Activated naive CD8-positive, alpha-beta T cell treated with anti-CD3 and anti-CD28 coated beads for 36 hours (primary cell): ENCODE measurements at regions not wholly inside any gene's neighbourhood (a gene's known extent, or its start where the extent isn't known, plus 50 kb on each side); places are given as distances from the start of the nearest gene placed in this dataset.
"Not testable (repeated sequence)": the region's sequence is repeated elsewhere in the genome, so short reads cannot be mapped to it uniquely, and the experiment has no call there.

Experiments used
- DNase-seq: peaks from one replicate; pipeline ENCODE4 v3.0.0; 2021
- H3K27ac Mint-ChIP-seq: one replicate; pipeline ENCODE4 v1.8.0; 2022; ENCODE audit warnings: mild to moderate bottlenecking, moderate library complexity, mixed read lengths
- H3K27me3 Mint-ChIP-seq: one replicate; pipeline ENCODE4 v1.8.0; 2022; ENCODE audit warnings: mild to moderate bottlenecking, mixed read lengths
- H3K36me3 Mint-ChIP-seq: one replicate; pipeline ENCODE4 v1.8.0; 2021; ENCODE audit warnings: mild to moderate bottlenecking, mixed read lengths
- H3K4me1 Mint-ChIP-seq: one replicate; pipeline ENCODE4 v1.8.0; 2021; ENCODE audit warnings: mixed read lengths
- H3K4me3 Mint-ChIP-seq: one replicate; pipeline ENCODE4 v1.8.0; 2022; ENCODE audit warnings: mild to moderate bottlenecking, moderate library complexity, mixed read lengths
- H3K9me3 Mint-ChIP-seq: one replicate; pipeline ENCODE4 v1.8.0; 2022; ENCODE audit warnings: mixed read lengths

DNA sequence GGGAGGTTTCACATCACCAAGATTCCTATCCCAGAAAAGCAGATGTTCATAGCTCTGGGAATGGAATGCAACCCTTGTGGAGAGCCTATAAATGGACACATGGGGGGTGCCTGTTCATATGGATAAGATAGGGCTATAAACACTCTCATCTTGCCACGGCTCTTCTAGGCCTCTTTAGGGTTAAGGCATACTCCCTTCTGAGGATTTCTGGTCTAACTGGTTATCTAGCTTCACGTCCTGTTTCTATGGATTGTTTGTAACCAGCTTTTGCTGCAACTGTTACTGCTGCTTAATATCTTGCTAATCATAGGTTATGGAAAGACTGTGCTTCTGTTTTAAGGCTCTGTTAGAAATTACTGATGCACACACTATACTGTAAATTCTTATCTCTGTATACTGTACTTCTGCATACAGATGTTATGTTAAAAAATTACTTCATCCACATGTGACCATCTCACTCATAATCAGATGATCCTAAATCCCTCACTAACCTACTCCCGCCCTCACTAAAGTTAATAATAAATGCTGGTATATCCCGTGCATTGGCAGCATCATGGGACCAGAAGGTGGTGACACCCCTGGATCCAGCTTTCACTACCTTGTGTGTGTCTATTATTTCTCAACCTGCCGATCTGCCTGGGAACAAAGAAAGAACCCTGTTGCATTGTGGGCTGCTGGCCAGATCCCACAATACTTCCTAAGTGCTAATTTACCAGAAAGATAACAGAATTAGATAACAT lies 68.7 kb downstream of the PRKAB2 start:
- not testable (repeated sequence) for H3K36me3 Mint-ChIP-seq, H3K27ac Mint-ChIP-seq, H3K4me1 Mint-ChIP-seq, H3K9me3 Mint-ChIP-seq, H3K4me3 Mint-ChIP-seq, DNase-seq
- peaks cover 13% of the 10 kb centered on the region for H3K27me3 Mint-ChIP-seq

DNA sequence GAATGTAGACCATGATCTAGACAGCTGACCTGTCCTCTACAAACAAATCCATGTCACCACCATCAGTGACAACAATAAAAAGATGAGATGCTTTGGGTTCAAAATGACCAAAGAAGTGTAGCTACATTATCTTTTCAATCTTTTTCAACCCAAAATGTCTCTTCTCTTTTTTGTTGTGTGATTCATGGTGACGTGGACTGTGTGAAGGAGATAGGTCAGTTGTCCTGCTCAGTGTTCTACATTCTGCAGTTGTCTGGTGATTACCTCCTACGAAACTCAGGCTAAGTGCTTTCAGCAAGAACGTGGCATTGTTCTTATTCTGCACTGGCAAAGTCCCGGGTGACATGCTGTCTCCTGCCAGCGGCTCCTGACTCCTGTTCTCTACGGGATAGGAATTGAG lies 73.1 kb downstream of the PRKAB2 start:
- no peaks in the 10 kb centered on the region for H3K9me3 Mint-ChIP-seq

DNA sequence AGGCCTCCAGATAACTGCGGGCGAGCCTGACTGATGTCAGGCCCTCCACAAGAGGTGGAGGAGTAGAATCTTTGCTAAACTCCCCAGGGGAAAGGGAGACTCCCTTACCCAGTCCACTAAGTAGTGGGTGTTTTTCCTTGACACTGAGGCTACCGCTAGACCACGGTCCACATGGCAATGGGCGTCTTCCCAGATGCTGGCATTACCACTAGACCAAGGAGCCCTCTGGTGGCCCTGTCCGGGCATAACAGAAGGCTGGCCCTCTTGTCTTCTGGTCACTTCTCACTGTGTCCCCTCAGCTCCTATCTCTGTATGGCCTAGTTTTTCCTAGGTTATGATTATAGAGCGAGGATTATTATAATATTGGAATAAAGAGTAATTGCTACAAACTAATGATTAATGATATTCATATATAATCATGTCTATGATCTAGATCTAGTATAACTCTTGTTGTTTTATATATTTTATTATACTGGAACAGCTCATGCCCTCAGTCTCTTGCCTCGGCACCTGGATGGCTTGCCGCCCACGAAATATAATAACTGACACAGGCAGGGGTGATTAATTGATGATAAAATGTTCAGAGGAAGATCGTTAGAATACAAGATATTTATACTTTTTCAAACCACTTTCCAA lies 73.8 kb downstream of the PRKAB2 start:
- H3K27ac Mint-ChIP-seq, DNase-seq, H3K27me3 Mint-ChIP-seq, H3K9me3 Mint-ChIP-seq, H3K4me3 Mint-ChIP-seq, H3K4me1 Mint-ChIP-seq, H3K36me3 Mint-ChIP-seq: not testable (repeated sequence)

More for the DNA sequence above, 73.1 kb downstream of the PRKAB2 start:
- H3K36me3 Mint-ChIP-seq: no peaks in the 10 kb centered on the region
- no peak for DNase-seq
- H3K4me3 Mint-ChIP-seq: no peak overlapping the region
- H3K4me1 Mint-ChIP-seq: no peaks in the 10 kb centered on the region
- no peak overlapping the region for H3K27ac Mint-ChIP-seq
- peaks cover 9% of the 10 kb centered on the region for H3K27me3 Mint-ChIP-seq

GRCh38 chr1:147095691-147096090 lies 76.6 kb downstream of the PRKAB2 start:
- DNase-seq: no peak
- Mint-ChIP-seq H3K9me3 (no peaks in the 10 kb centered on the region), H3K4me1 (no peaks in the 10 kb centered on the region), H3K27me3 (peaks cover 18% of the 10 kb centered on the region), H3K4me3 (no peak overlapping the region), H3K36me3 (no peaks in the 10 kb centered on the region), H3K27ac (no peak overlapping the region)

DNA sequence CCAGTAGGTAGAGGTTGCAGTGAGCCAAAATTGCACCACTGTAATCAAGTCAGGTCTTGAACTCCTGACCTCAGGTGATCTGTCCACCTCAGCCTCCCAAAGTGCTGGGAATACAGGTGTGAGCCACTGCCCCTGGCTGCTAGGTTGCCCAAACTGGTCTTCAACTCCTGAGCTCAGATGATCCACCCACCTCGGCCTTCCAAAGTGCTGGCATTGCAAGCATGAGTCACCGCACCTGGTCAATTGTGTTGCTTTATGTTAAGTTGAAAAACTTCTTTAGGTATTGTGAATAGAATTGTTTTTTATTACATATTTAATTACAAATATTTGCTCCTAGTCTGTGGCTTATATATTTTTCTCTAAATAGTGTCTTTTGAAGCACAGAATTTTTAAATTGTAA lies 80.5 kb downstream of the PRKAB2 start:
- H3K4me1 Mint-ChIP-seq: peaks cover 3% of the 10 kb centered on the region
- no peaks in the 10 kb centered on the region for H3K36me3 Mint-ChIP-seq
- DNase-seq: no peak
- no peak overlapping the region for H3K4me3 Mint-ChIP-seq
- H3K27ac Mint-ChIP-seq: no peak overlapping the region
- H3K9me3 Mint-ChIP-seq: peaks cover 4% of the 10 kb centered on the region
- peaks cover 41% of the 10 kb centered on the region for H3K27me3 Mint-ChIP-seq

- no peak for DNase-seq
- Mint-ChIP-seq H3K27ac (no peak overlapping the region), H3K36me3 (no peaks in the 10 kb centered on the region), H3K4me3 (no peak overlapping the region), H3K4me1 (peaks cover 9% of the 10 kb centered on the region), H3K27me3 (peaks cover 53% of the 10 kb centered on the region), H3K9me3 (peaks cover 7% of the 10 kb centered on the region)
These were observed 82.8 kb downstream of the PRKAB2 start for GRCh38 chr1:147089457-147089856.

DNA sequence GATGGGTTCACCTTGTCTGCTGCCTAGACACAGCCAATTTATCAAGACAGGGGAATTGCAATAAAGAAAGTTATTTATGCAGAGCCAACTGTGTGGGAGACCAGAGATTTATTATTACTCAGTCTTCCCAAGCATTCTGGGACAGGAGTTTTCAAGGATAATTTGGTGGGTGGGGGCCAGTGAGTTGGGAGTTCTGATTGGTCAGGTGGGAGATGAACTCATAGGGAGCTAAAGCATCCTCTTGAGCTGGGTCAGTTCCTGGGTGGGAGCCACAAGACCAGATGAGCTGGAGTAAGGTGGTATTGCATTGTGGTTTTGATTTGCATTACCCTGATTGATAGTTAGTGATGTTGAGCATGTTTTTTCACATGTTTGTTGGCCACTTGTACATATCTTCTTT lies 86.1 kb downstream of the PRKAB2 start:
- no peak for DNase-seq
- peaks cover 7% of the 10 kb centered on the region for H3K9me3 Mint-ChIP-seq
- peaks cover 25% of the 10 kb centered on the region for H3K4me1 Mint-ChIP-seq
- H3K27me3 Mint-ChIP-seq: peaks cover 70% of the 10 kb centered on the region
- H3K27ac Mint-ChIP-seq: no peak overlapping the region
- no peaks in the 10 kb centered on the region for H3K36me3 Mint-ChIP-seq
- H3K4me3 Mint-ChIP-seq: no peak overlapping the region

- H3K4me3 Mint-ChIP-seq: peak overlapping the region; percentile 89
- no peaks in the 10 kb centered on the region for H3K36me3 Mint-ChIP-seq
- H3K27ac Mint-ChIP-seq: peak overlapping the region; percentile 100
- DNase-seq: peak; percentile 89
- peaks cover 7% of the 10 kb centered on the region for H3K9me3 Mint-ChIP-seq
- H3K27me3 Mint-ChIP-seq: peaks cover 72% of the 10 kb centered on the region
- peaks cover 40% of the 10 kb centered on the region for H3K4me1 Mint-ChIP-seq
These were observed 87.8 kb downstream of the PRKAB2 start for GRCh38 chr1:147084273-147085096.

DNA sequence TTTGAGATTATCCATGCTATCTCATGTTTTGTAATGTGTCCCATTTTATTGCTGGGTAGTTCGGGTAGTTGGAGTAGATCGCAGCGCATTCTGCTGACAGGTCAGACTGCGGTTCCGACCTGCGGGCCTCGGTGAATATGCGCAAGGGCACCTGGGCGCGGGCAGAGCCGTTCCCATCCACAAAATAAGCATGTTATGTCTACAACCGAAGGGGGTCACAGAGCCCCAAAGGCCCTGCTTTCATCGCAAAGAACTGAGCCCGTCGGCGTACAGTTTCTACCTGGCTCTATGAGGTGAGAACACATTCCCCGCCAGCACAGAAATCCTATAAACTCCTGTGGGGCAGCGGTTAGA lies 88.4 kb downstream of the PRKAB2 start:
- Mint-ChIP-seq H3K4me1 (peaks cover 43% of the 10 kb centered on the region), H3K4me3 (peak overlapping the region; percentile 89), H3K36me3 (no peaks in the 10 kb centered on the region), H3K27ac (peak overlapping the region; percentile 100), H3K27me3 (peaks cover 74% of the 10 kb centered on the region), H3K9me3 (peaks cover 7% of the 10 kb centered on the region)
- no peak for DNase-seq

DNA sequence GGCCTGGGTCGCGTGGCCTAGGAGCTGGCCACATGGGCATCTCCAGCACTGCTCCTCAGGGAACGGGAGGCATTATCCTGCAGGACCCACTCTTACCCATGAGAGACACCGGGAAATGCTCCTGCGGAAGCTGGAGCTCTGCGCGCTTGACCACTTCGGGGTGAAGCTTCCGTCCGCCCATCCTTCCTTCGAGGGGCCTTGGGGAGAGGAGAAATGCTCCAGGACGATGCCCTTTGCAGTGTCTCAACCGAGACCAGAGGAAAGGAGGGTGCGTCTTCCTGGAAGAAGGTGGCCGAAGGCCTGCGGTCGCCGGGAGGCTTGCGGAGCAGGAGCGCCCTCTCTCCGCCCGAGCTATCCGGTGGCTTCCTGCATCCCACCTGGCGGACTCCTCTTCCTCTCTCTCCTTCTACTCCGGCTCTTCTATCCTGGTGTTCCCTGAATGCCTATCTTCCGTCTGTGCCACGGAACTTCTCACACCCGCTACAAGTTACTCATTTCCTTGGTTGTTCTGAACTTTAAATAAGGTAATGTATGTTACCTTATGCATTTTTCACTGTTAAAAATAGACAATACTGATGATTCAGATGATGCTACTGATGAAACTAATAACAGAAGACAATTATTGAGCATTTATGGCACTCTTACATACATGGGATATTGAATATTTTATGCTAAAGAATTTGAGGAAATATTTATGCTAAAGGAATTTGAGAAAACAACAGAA lies 91.4 kb downstream of the PRKAB2 start:
- Mint-ChIP-seq H3K27me3 (peaks cover 91% of the 10 kb centered on the region), H3K9me3 (no peaks in the 10 kb centered on the region), H3K36me3 (no peaks in the 10 kb centered on the region), H3K4me1 (peaks cover 48% of the 10 kb centered on the region), H3K4me3 (peak overlapping the region; percentile 74), H3K27ac (no peak overlapping the region)
- DNase-seq: no peak

DNA sequence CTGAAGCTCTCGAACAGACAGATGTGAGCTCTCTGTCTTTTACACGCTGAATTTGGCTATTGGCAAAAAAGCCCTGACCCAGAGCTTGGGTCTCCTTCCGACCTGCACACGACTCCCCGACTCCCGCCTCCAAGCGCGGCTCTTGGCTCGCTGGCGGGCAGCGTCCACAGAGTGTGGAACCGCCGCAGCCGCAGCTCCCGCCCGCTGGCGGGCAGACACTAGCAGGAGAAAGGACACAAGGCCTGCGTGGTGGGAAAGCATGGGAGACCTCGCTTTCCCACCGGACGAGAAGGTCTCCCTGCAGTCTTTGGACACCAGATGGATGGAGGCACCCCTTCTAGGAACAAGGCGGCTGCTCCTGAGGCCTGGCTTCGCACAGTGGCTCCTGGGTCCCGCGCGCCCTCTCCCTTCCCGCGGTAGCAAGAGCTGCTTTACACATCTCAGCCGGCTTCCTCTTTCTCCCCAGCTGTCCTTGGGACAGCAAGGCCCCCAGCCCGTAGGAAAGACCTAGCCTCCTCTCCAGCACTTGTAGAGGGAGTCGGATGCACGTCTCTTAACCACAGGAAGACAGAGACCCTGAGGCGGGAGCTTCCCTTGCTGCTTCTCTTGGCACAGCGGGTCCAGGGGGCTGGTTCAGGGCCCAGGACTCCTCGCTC lies 92.1 kb downstream of the PRKAB2 start:
- DNase-seq: no peak
- peaks cover 46% of the 10 kb centered on the region for H3K4me1 Mint-ChIP-seq

DNA sequence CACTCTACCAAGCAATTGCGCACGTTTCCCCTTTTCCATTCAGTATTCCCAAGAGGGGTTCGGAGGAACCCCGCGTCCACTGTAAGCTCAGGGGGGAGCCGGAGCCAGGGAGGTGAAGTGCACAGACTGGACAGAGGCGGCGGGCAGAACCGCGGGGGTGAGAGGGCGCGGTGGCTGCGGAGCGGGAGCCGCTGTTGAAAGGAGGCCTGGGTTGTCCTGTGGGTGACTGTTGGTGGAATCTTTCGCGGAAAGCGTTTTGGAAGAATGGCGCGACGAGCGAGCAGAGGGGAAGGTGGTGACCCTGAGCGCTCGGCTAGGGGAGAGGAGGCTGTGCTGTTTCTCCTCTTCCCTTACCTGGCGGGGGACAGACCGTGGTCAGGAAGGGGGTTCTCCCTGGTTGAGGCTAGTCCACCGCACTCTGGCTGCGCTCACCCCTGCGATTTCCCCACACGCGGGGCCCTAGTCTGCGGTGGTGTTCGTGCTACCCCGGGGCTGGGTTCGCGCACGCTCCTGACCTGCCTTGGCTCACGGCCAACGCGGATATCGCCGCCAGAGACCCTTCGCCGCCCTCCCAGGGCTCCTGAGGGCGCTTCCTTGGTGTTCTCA lies 92.8 kb downstream of the PRKAB2 start:
- H3K36me3 Mint-ChIP-seq: no peaks in the 10 kb centered on the region
- no peak overlapping the region for H3K27ac Mint-ChIP-seq
- DNase-seq: no peak
- H3K4me1 Mint-ChIP-seq: peaks cover 41% of the 10 kb centered on the region
- H3K9me3 Mint-ChIP-seq: no peaks in the 10 kb centered on the region
- peak overlapping the region; percentile 74 for H3K4me3 Mint-ChIP-seq
- peaks cover 98% of the 10 kb centered on the region for H3K27me3 Mint-ChIP-seq

More for the DNA sequence above, 92.1 kb downstream of the PRKAB2 start:
- no peaks in the 10 kb centered on the region for H3K36me3 Mint-ChIP-seq
- H3K9me3 Mint-ChIP-seq: no peaks in the 10 kb centered on the region
- H3K4me3 Mint-ChIP-seq: peak overlapping the region; percentile 74
- H3K27ac Mint-ChIP-seq: no peak overlapping the region
- H3K27me3 Mint-ChIP-seq: peaks cover 98% of the 10 kb centered on the region

DNA sequence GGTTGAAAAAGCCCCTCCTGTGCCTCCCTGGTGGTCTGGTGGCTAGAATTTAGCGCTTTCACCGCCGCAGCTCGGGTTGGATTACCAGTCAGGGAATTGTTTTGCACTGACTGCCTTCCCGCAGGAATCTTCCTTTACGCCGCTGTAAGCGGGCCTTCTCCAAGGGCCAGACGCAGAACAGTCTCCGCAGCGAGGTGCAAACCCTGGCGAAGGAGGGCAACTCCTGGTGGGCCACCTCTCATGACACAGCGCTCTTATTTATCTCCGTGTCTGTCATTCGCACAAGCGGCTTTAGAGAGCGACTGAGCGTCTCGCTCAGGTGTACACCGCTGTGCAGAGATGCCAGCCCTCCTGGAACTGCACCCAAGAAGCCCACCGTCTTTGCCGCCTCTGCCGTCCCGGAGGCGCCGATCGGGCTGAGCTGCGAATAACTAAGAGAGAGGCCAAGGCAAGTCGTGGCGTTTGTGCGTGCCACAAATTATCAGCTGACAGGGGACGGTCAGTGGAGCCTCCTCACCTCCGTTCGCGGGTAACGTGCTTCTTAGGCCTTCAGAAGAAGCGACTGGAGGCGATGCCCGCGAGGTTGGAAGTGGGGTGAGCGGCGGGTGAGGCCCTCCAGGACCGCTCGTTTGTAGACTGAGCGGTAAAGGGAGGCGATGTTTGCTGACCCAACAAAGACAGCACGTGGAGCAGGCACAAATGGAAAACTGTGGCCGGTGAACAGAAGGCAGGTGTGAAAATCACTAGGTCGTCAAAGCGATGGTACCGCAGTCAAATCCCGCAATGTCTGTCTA lies 93.5 kb downstream of the PRKAB2 start:
- H3K4me3 Mint-ChIP-seq: peak overlapping the region; percentile 45
- no peak overlapping the region for H3K27ac Mint-ChIP-seq
- peaks cover 98% of the 10 kb centered on the region for H3K27me3 Mint-ChIP-seq
- no peak for DNase-seq
- H3K4me1 Mint-ChIP-seq: peaks cover 38% of the 10 kb centered on the region
- peaks cover 1% of the 10 kb centered on the region for H3K36me3 Mint-ChIP-seq
- H3K9me3 Mint-ChIP-seq: peaks cover 2% of the 10 kb centered on the region
